ENCODE measurements at regions not wholly inside any gene's neighbourhood (a gene's known extent, or its start where the extent isn't known, plus 50 kb on each side); places are given as distances from the start of the nearest gene placed in this dataset.

GRCh38 chr1:14136152-14136763 lies 436.3 kb downstream of the PRDM2 start:
- CTCF ChIA-PET: no interaction called here

GRCh38 chr1:14136881-14137280 lies 436.9 kb downstream of the PRDM2 start:
- no peaks in the 10 kb centered on the region for H3K79me2 ChIP-seq (ENCODE audit: low read length)
- H3K4me2 ChIP-seq (ENCODE audit: low read length): peak overlapping the region; percentile 67
- H3F3A ChIP-seq (ENCODE audit: low read length, unreplicated experiment): peaks cover 4% of the 10 kb centered on the region
- no peak overlapping the region for H2AFZ ChIP-seq (ENCODE audit: low read length)
- no TSS peak for BruUV-seq (replicated peaks)
- no peak for TF ChIP-seq EZH2phosphoT487 (IDR thresholded peaks at IDR 0.05; ENCODE audit: borderline replicate concordance, low read length)
- TF ChIP-seq CTCF (conservative IDR thresholded peaks at IDR 0.05; ENCODE audit: low read depth, low read length): no peak
- TF ChIP-seq EZH2 (IDR thresholded peaks at IDR 0.05; ENCODE audit: low read length, unreplicated experiment): no peak
- H3K36me3 ChIP-seq (ENCODE audit: low read depth, low read length): no peaks in the 10 kb centered on the region
- H4K20me1 ChIP-seq (ENCODE audit: low read length): no peaks in the 10 kb centered on the region
- ATAC-seq (no peak), DNase-seq (no peak)
- ChIA-PET CTCF (interaction anchor here (0.6 kb wide), 1 partner anchor 512 kb away, joined by 4 read pairs; no protein-coding TSS in a partner anchor), POLR2A (ENCODE audit: unreplicated experiment) (no interaction called here)
- H3K9ac ChIP-seq (ENCODE audit: low read length): no peak overlapping the region
- H3K9me3 ChIP-seq (ENCODE audit: low read length): no peaks in the 10 kb centered on the region
- intact Hi-C loops (cut with micrococcal nuclease): loop anchor here (10.0 kb wide), 1 partner anchor 348 kb away; no protein-coding TSS in a partner anchor
- no peaks in the 10 kb centered on the region for H3K9me2 ChIP-seq (replicated peaks; ENCODE audit: low read length)
- H3K4me3 ChIP-seq (ENCODE audit: low read length): no peak overlapping the region
- no peaks in the 10 kb centered on the region for H3K27me3 ChIP-seq (ENCODE audit: low read length)
- H3K4me1 ChIP-seq (ENCODE audit: insufficient read depth, low read length): peaks cover 29% of the 10 kb centered on the region
- peak overlapping the region; percentile 72 for H3K27ac ChIP-seq (ENCODE audit: low read length)

More at GRCh38 chr1:14136152-14136763, 436.3 kb downstream of the PRDM2 start:
- Histone ChIP-seq H3K9me2 (replicated peaks; ENCODE audit: low read length) (no peaks in the 10 kb centered on the region), H4K20me1 (ENCODE audit: low read length) (no peaks in the 10 kb centered on the region), H3K4me1 (ENCODE audit: insufficient read depth, low read length) (peaks cover 29% of the 10 kb centered on the region), H3F3A (ENCODE audit: low read length, unreplicated experiment) (peaks cover 4% of the 10 kb centered on the region), H3K9me3 (ENCODE audit: low read length) (no peaks in the 10 kb centered on the region), H3K27ac (ENCODE audit: low read length) (no peak overlapping the region), H3K36me3 (ENCODE audit: low read depth, low read length) (no peaks in the 10 kb centered on the region), H3K9ac (ENCODE audit: low read length) (no peak overlapping the region), H3K79me2 (ENCODE audit: low read length) (no peaks in the 10 kb centered on the region), H3K27me3 (ENCODE audit: low read length) (no peaks in the 10 kb centered on the region), H2AFZ (ENCODE audit: low read length) (no peak overlapping the region), H3K4me2 (ENCODE audit: low read length) (no peak overlapping the region), H3K4me3 (ENCODE audit: low read length) (no peak overlapping the region)
- BruUV-seq (replicated peaks): no TSS peak
- TF ChIP-seq EZH2 (IDR thresholded peaks at IDR 0.05; ENCODE audit: low read length, unreplicated experiment): no peak
- intact Hi-C loops (cut with micrococcal nuclease): loop anchor here (10.0 kb wide), 1 partner anchor 349 kb away; no protein-coding TSS in a partner anchor
- DNase-seq: no peak
- POLR2A ChIA-PET (ENCODE audit: unreplicated experiment): no interaction called here
- no peak for ATAC-seq

- no peaks in the 10 kb centered on the region for H3K79me2 ChIP-seq (ENCODE audit: low read length)
- no TSS peak for BruUV-seq (replicated peaks)
- TF ChIP-seq CTCF (conservative IDR thresholded peaks at IDR 0.05; ENCODE audit: low read depth, low read length) (no peak), EZH2phosphoT487 (IDR thresholded peaks at IDR 0.05; ENCODE audit: borderline replicate concordance, low read length) (no peak), EZH2 (IDR thresholded peaks at IDR 0.05; ENCODE audit: low read length, unreplicated experiment) (no peak)
- no peak overlapping the region for H3K9ac ChIP-seq (ENCODE audit: low read length)
- H3F3A ChIP-seq (ENCODE audit: low read length, unreplicated experiment): peaks cover 4% of the 10 kb centered on the region
- peaks cover 29% of the 10 kb centered on the region for H3K4me1 ChIP-seq (ENCODE audit: insufficient read depth, low read length)
- H3K9me3 ChIP-seq (ENCODE audit: low read length): no peaks in the 10 kb centered on the region
- H3K27ac ChIP-seq (ENCODE audit: low read length): peak overlapping the region; percentile 72
- POLR2A ChIA-PET (ENCODE audit: unreplicated experiment): no interaction called here
- DNase-seq (peak; percentile 56), ATAC-seq (peak; percentile 70)
- no peaks in the 10 kb centered on the region for H3K9me2 ChIP-seq (replicated peaks; ENCODE audit: low read length)
- no peaks in the 10 kb centered on the region for H3K36me3 ChIP-seq (ENCODE audit: low read depth, low read length)
- H4K20me1 ChIP-seq (ENCODE audit: low read length): no peaks in the 10 kb centered on the region
- CTCF ChIA-PET: interaction anchor here (0.6 to 0.8 kb wide), 2 partner anchors 349 to 511 kb away, joined by 4 read pairs; no protein-coding TSS in a partner anchor
- no peak overlapping the region for H3K4me3 ChIP-seq (ENCODE audit: low read length)
- no peak overlapping the region for H2AFZ ChIP-seq (ENCODE audit: low read length)
- peak overlapping the region; percentile 67 for H3K4me2 ChIP-seq (ENCODE audit: low read length)
- H3K27me3 ChIP-seq (ENCODE audit: low read length): no peaks in the 10 kb centered on the region
- intact Hi-C loops (cut with micrococcal nuclease): loop anchor here (10.0 kb wide), 1 partner anchor 347 kb away; no protein-coding TSS in a partner anchor
Measured at GRCh38 chr1:14137411-14138134, 437.6 kb downstream of the PRDM2 start.
